PFSK-1 (cell line): ENCODE measurements at regions not wholly inside any gene's neighbourhood (a gene's known extent, or its start where the extent isn't known, plus 50 kb on each side); places are given as distances from the start of the nearest gene placed in this dataset.

Experiments
- FOXP2 ChIP-seq: optimal IDR thresholded peaks from 2 replicates; pipeline ENCODE3; 2011; ENCODE audit warnings: borderline replicate concordance, control low read depth, inconsistent platforms; ENCODE audit not compliant: insufficient read depth; ENCODE audit errors: extremely low read length, extremely low read depth
- POLR2AphosphoS5 ChIP-seq: IDR thresholded peaks from 2 replicates; pipeline ENCODE4 v1.6.1; 2012; ENCODE audit warnings: low read depth, mild to moderate bottlenecking, control low read depth, low read length, moderate library complexity
- REST ChIP-seq, 2 experiments: IDR thresholded peaks; 2 replicates each; pipeline versions ENCODE4 v1.6.1 to v1.8.0; 2011 to 2012; ENCODE audit warnings: low read depth in 2 of 2, low read length in 2 of 2, control low read depth in 1 of 2, inconsistent platforms in 1 of 2, mild to moderate bottlenecking in 1 of 2, moderate library complexity in 1 of 2; ENCODE audit not compliant: insufficient read depth in 1 of 2
- SIN3A ChIP-seq: IDR thresholded peaks from 2 replicates; pipeline ENCODE4 v1.6.1; 2012; ENCODE audit warnings: mild to moderate bottlenecking, low read length, moderate library complexity, borderline replicate concordance; ENCODE audit not compliant: insufficient read depth
- TAF1 ChIP-seq: IDR thresholded peaks from 2 replicates; pipeline ENCODE4 v1.6.1; 2012; ENCODE audit warnings: low read length, control low read depth, borderline replicate concordance; ENCODE audit not compliant: insufficient read depth

GRCh38 chr19:14271840-14272239 lies 65.9 kb upstream of the ADGRL1 start:
- no peak for TF ChIP-seq TAF1
- TF ChIP-seq REST (IDR thresholded peaks at IDR 0.05; ENCODE audit: insufficient read depth in 1 of 2, low read depth in 2 of 2, low read length in 2 of 2), result no peak
- no peak for TF ChIP-seq FOXP2
- no peak for TF ChIP-seq SIN3A
- no peak for TF ChIP-seq POLR2AphosphoS5

- no peak for TF ChIP-seq POLR2AphosphoS5
Observed at GRCh38 chr19:14267224-14267741, 61.3 kb upstream of the ADGRL1 start.

GRCh38 chr19:14265290-14266036 lies 59.5 kb upstream of the ADGRL1 start:
- TF ChIP-seq FOXP2 (no peak), REST (IDR thresholded peaks at IDR 0.05; ENCODE audit: insufficient read depth in 1 of 2, low read depth in 2 of 2, low read length in 2 of 2) (no peak), POLR2AphosphoS5 (no peak), TAF1 (no peak), SIN3A (no peak)
